ENCODE measurements at regions not wholly inside any gene's neighbourhood (a gene's known extent, or its start where the extent isn't known, plus 50 kb on each side); places are given as distances from the start of the nearest gene placed in this dataset.

- TF ChIP-seq USF2 (IDR thresholded peaks at IDR 0.05; ENCODE audit: borderline replicate concordance, low read depth, low read length): no peak
Measured at GRCh38 chr2:17107151-17107550, 411.1 kb downstream of the RAD51AP2 start (continued).

- Histone ChIP-seq H3K9me3 (no peaks in the 10 kb centered on the region), H3K9ac (no peak overlapping the region), H3K4me1 (ENCODE audit: control insufficient read depth in 1 of 2, insufficient read depth in 2 of 2, low read depth in 1 of 2, low read length in 1 of 2) (no peaks in the 10 kb centered on the region), H3K36me3 (replicated peaks in 1 of 2; ENCODE audit: control insufficient read depth in 1 of 2, insufficient read depth in 2 of 2, low read length in 1 of 2) (no peaks in the 10 kb centered on the region), H3K27ac (ENCODE audit: low read depth in 2 of 2, low read length in 1 of 2) (no peak overlapping the region), H3K79me2 (ENCODE audit: insufficient read depth) (no peaks in the 10 kb centered on the region), H3K9me2 (no peaks in the 10 kb centered on the region), H2AFZ (ENCODE audit: low read depth) (no peak overlapping the region), H4K20me1 (ENCODE audit: insufficient read depth) (no peaks in the 10 kb centered on the region), H3F3A (replicated peaks; ENCODE audit: insufficient read depth) (no peaks in the 10 kb centered on the region), H3K4me2 (no peak overlapping the region), H3K27me3 (ENCODE audit: insufficient read depth) (no peaks in the 10 kb centered on the region), H3K4me3 (ENCODE audit: low read depth in 2 of 2, low read length in 1 of 2) (no peak overlapping the region)
- DNase-seq: no peak
- ChIA-PET POLR2A (no interaction called here), CTCF (interaction anchor here (1.1 to 1.9 kb wide), 2 partner anchors 8 to 499 kb away, joined by 3 to 7 read pairs; no protein-coding TSS in a partner anchor)
- TF ChIP-seq RAD21 (IDR thresholded peaks at IDR 0.05; ENCODE audit: low read length): no peak
- TF ChIP-seq EZH2phosphoT487 (IDR thresholded peaks at IDR 0.05; ENCODE audit: borderline replicate concordance, low read depth): no peak
- no peak for TF ChIP-seq GABPA (IDR thresholded peaks at IDR 0.05; ENCODE audit: low read depth)
- no peak for TF ChIP-seq REST (IDR thresholded peaks at IDR 0.05; ENCODE audit: low read depth, low read length)
- TF ChIP-seq RXRA (IDR thresholded peaks at IDR 0.05; ENCODE audit: borderline replicate concordance, low read depth): no peak
- TF ChIP-seq MAX (IDR thresholded peaks at IDR 0.05; ENCODE audit: low read depth): no peak
- TF ChIP-seq ZBTB33 (IDR thresholded peaks at IDR 0.05; ENCODE audit: borderline replicate concordance, low read depth): no peak
- no peak for TF ChIP-seq YY1 (IDR thresholded peaks at IDR 0.05; ENCODE audit: low read depth)
- no peak for TF ChIP-seq RFX5 (IDR thresholded peaks at IDR 0.05; ENCODE audit: low read length)
- no peak for TF ChIP-seq PBX3 (IDR thresholded peaks at IDR 0.05)
- WGBS (ENCODE audit: low lambda C conversion rate): 18% methylated on average over 1 of the region's 1 CpG
Measured at GRCh38 chr2:17106418-17106817, 411.8 kb downstream of the RAD51AP2 start.
